ENCODE measurements at regions not wholly inside any gene's neighbourhood (a gene's known extent, or its start where the extent isn't known, plus 50 kb on each side); places are given as distances from the start of the nearest gene placed in this dataset.
"Not testable (repeated sequence)": the region's sequence is repeated elsewhere in the genome, so short reads cannot be mapped to it uniquely, and the experiment has no call there.

- no peak for DNase-seq
These were observed 119.4 kb downstream of the LUZP4 start for GRCh38 chrX:115408771-115409400.

GRCh38 chrX:115409551-115409950 is 120.0 kb downstream of the LUZP4 start:
- DNase-seq = no peak

DNA sequence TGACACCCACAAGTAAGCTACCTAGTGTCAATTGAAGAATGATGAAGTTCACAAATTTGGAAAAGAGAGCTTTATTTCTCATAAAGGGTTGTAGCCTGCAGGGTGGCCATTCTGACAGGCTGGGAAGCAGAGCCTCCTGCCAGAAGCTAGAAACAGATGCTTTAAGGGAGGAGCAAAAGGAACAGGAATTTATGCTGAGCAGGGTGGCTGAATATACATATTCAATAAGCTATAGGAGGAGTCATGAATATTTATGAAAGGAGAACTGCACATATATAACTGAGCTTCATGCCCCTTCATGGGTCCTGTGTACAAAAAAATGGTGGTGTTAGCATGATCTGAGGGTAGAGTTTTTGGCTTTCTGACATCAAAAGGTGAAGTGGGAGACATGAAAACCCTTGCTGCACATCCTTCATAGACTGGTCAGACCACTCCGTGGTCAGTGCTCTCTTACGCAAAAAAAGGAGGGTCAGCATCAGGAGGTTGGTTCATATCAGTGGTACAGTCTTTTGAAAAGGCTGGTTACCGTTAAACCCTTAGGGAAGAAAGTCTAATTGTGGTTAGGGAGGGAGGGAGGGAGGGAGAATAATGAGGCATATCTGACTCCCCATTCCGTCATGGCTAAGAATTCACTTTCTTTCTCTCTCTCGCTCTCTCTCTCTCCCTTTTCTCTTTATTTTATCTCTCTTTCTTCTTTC is 121.4 kb downstream of the LUZP4 start:
- DNase-seq = no peak

DNA sequence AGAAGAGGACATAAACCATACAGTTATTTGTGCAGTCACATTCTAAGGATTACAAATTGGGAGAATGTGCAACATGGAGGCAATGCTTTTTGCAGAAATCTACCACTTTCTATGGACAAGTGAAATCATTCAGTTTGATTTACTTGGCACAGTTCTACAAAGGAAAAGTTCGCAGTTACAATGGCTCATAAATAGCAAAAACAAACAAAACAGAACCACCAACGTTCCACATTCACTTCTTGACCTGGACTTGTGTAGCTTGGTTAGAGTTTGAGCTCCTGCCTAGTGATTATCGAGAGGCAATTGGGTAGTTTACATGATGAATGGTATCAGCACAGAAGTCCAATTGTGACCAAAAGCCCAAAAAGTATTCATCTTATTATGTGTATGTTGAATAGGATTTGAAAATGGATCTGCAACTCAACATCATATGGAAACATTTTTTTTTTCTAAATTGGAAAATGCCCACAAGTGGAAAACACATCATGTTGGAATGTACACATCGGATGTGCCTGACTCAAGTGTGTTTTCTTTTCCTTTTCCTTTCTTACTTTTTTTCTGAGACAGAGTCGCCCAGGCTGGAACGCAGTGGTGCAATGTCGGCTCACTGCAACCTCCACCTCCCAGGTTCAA is 123.8 kb downstream of the LUZP4 start:
- DNase-seq = no peak

DNA sequence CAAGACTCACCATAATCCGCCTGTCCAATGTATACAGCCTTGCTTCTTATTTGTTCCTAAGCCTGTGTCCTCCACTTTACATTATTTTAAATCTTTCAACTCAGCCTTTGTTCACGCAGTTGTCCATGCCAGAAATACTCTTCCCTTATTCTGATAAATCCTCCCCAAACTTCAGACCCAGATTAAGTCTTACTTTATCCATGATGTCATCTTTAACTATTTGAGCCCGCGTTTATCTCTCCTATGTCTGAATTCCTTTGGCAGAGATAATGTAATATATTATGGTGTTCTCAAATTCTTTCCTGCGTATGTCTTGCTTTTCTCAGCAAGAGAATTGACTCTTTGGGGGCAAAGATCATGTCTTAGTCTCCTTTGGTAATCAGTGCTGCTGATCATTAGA is 129.6 kb downstream of the LUZP4 start:
- no peak for DNase-seq

- no peak for DNase-seq
These were observed 133.6 kb downstream of the LUZP4 start for GRCh38 chrX:115423086-115423485.

DNA sequence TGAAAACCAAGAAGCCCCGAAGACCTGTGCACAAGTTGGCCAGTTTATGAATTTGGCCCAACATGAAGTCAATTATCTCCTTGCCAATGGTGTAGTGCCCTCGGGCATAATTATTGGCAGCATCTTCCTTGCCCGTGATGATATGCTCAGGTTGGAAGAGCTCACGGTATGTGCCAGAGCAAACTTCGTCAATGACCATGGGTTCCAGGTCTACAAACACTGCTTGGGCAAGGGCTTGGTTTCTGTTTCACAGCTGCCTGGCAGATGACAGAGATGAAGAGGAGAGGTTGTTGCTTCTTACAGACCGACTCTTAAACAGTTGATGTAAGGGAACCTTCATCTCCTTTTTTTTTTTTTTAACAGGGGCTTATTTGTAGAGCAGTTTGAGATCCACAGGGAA is 135.6 kb upstream of the PLS3 start:
- no peak for DNase-seq

- DNase-seq = no peak
These were observed 133.0 kb upstream of the PLS3 start for GRCh38 chrX:115427861-115428410.

DNA sequence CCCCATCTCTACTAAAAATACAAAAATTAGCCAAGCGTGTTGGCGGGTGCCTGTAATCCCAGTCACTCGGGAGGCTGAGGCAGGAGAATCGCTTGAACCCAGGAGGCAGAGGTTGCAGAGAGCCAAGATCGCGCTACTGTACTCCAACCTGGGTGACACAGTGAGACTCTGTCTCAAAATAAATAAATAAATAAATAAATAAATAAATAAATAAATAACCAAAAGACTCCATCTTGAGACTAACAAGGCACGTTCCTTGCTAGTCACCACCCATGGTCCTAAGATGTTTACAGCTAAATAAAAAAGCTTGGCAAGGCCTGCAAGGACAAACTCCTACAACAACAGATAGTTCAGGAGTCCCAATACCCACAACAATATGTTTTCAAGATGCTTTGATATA is 126.1 kb upstream of the PLS3 start:
- not testable (repeated sequence) for DNase-seq

- DNase-seq = no peak
These were observed 123.0 kb upstream of the PLS3 start for GRCh38 chrX:115437841-115438595.

GRCh38 chrX:115448146-115448545 is 112.8 kb upstream of the PLS3 start:
- no peak for DNase-seq

GRCh38 chrX:115449742-115450141 is 111.2 kb upstream of the PLS3 start:
- DNase-seq = no peak

- DNase-seq = no peak
These were observed 108.7 kb upstream of the PLS3 start for GRCh38 chrX:115452251-115452650.

DNA sequence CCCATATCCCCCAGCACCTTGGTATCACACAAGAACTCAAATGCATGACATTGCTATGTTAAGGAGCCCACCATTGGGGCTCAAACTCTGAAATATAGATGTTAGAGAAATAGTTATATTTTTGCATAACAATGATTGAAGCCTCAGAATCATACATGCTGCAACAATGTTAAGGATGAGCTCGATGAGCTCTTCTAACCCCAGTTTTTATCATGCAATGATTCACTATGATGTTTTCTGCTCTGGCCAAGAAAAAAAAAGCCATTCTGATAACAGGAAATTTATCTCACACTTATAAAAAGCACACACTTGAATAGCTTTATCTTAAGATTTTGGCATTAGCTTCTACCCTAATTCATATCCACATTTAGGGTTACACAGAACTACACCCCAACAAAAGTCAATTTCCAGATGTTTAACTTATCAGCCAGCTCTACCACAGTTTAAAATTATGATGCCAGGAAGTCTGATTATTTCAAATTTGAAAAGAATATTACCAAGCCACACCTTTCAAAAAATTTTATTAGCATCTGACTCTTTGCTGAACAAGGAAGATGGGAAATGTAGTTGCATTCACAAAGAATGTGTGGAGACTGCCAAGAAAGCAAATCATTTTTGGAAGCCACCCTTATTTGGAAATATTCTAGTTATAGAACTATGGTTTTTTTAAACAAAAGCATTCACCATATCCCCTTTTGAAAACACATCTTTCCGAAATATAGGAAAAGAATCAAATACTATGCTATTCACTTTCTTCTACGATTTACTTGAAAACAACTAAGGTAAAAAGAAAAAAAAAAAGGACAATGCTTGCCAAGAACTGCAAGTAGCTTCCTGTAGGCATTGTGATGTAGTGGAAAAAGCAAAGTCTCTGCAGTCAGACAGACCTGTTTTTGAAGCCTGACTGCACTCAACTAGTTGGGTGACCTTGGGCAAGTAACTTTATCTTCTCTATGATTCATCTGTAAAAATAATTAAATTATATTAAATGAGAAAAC is 100.8 kb upstream of the PLS3 start:
- DNase-seq = no peak

- no peak for DNase-seq
These were observed 98.6 kb upstream of the PLS3 start for GRCh38 chrX:115462406-115462805.

- no peak for DNase-seq
These were observed 93.0 kb upstream of the PLS3 start for GRCh38 chrX:115467961-115468360.

DNA sequence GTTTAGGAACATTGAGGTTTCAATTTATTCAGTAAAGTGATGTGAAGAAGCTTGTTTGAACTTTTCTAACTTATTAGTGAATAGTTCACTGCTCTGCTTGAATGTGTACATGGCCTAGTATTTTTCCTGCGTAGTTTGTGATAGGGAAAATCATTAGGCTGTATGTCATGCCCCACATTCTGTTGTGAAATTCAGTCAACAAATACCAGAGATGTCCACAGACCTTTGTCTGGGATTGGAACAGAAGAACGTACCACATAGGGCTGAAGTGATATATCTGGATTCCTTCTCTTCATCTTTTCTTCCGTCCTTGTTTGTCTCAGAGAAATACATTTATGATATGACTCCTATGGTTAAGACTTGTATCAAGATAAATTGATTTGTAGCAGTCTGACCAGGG is 88.8 kb upstream of the PLS3 start:
- no peak for DNase-seq

- DNase-seq = no peak
These were observed 74.5 kb upstream of the PLS3 start for GRCh38 chrX:115486510-115486909.

GRCh38 chrX:115487608-115488007 is 73.4 kb upstream of the PLS3 start:
- DNase-seq = no peak

DNA sequence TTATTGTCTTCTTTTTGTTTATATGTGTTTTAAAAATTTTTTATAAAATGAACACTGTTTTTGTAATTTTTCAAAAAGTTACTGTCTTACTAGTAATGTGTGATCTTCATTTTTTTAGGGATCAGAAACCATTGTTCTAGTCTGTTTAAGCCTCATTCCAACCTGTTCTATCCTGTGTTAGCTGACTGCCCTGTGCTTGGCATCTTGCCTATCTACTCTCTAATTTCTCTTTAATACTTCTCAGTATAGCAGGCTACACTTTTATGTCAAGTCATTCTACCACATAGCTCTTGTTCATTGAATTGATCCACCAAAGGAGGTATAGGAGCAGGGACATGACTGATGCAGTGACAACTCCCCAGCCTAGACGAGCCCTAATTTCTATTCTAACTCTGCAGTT is 70.2 kb upstream of the PLS3 start:
- no peak for DNase-seq

DNA sequence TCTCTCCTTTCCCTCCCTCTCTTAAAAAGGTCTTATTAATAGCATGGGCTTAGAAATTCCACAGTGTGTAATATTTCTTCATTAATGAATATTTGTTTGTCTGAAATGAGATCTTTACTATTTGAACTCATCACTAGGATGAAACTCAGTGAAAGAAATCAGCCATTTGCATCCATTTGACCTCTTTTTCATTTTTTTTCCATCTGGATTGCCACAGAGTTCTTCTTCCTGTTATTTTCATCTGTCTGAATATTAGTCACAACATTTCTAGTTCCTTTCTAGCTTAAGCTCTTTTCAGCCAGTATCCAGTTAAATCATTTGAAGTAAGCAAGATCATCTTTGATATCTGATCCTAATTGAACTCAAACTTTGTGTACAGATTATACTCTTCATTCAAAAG is 69.2 kb upstream of the PLS3 start:
- DNase-seq = no peak

DNA sequence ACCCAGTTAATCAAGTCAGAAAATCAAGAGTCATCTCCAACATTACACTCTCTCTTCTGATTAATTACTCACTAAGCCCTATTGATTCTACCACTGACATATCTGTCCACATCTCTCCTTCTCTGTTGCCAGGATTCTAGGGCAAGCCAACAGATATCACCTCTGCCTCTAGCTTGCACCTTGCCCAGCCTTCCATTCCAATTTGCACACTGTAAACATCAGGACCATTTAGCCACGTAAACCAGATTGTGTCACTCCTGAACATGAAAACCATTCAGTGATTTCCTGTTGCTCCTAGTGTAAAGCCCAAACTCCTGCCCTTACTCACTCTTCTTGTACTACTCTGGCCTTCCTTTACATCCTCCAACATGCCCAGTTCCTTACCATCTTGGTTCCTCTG is 68.0 kb upstream of the PLS3 start:
- DNase-seq = no peak

Data from NCI-H1092 treated with DMSO at 0.1 percent for 48 hours (cell line).